GM20000 (cell line): ENCODE measurements at regions not wholly inside any gene's neighbourhood (a gene's known extent, or its start where the extent isn't known, plus 50 kb on each side); places are given as distances from the start of the nearest gene placed in this dataset.
"Not testable (repeated sequence)": the region's sequence is repeated elsewhere in the genome, so short reads cannot be mapped to it uniquely, and the experiment has no call there.

Experiments used
- DNase-seq: peaks from one replicate; pipeline ENCODE4 v3.0.0; 2012; ENCODE audit warnings: low spot score
- CTCF ChIP-seq: IDR thresholded peaks from 2 replicates; pipeline ENCODE4 v1.5.1; 2012; ENCODE audit warnings: mild to moderate bottlenecking, control low read depth; ENCODE audit errors: extremely low read depth, missing control alignments

DNA sequence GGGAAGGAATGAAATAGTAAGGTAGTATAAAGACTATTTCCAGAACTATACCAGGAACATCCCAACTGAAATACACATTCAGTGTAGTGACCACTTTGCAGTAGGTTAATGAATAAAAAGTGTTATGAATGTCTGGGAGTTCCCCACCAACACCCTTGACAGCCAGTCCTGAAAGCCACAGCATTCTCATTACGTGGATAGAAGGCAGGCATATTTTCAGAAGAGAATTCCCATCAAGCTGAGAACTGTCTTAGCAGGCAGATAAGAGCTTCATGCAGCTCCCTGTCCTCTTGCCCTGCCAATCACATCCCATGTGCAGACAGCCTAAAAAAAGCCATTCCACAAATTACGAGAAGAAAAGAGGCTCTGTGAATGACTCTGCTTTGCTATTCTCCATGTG is 695.0 kb downstream of the DTWD2 start:
- no peak for DNase-seq

GRCh38 chr5:118290204-118290603 is 698.1 kb downstream of the DTWD2 start:
- no peak for DNase-seq
- TF ChIP-seq CTCF, result no peak

More for the DNA sequence above, 695.0 kb downstream of the DTWD2 start:
- no peak for TF ChIP-seq CTCF

GRCh38 chr5:118284230-118284629 is 704.1 kb downstream of the DTWD2 start:
- DNase-seq, result not testable (repeated sequence)

GRCh38 chr5:118282480-118283038 is 705.8 kb downstream of the DTWD2 start:
- not testable (repeated sequence) for DNase-seq

DNA sequence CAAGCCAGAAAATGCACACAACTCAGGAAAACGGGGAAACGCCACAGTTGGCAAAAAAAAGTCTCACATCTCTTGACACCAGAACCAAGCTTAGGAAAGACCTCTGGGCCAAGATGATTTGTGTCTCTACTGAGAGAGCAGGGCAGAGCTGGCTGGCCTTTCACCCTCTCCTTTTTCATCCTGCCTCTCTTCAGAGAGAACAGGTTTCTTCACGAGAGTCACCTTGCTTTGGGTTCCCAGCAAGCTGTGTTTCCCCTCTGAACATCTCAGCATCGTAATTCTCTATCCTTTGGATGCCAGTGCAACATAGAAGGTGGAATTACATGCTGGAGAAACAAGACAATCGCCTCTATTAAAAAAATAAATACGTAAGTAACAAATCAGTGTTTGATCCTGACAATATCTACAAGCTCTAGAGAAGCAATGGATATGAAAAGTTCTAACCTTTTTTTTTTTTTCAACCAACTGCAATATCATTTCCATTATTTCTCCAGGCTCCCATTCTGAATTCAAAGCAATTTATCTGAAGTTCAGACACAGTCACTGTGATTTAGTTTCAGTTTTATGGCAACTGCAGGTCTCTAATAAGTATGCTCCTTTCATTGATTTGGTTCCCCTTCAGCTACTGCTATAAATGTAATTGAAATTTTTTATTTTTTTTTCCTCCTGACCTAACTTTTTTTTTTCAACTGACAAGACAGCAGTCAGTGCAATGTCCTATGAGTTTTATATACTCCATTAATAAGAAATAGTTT is 708.6 kb downstream of the DTWD2 start:
- no peak for TF ChIP-seq CTCF
- no peak for DNase-seq

GRCh38 chr5:118270526-118270925 is 717.8 kb downstream of the DTWD2 start:
- no peak for DNase-seq
- no peak for TF ChIP-seq CTCF

- no peak for TF ChIP-seq CTCF
- no peak for DNase-seq
These were observed 730.1 kb downstream of the DTWD2 start for GRCh38 chr5:118258223-118258622.

GRCh38 chr5:118257066-118257465 is 731.3 kb downstream of the DTWD2 start:
- no peak for DNase-seq
- no peak for TF ChIP-seq CTCF
